ENCODE measurements at regions not wholly inside any gene's neighbourhood (a gene's known extent, or its start where the extent isn't known, plus 50 kb on each side); places are given as distances from the start of the nearest gene placed in this dataset.
A peak's percentile ranks its signal among the peaks of the same experiment; 100 is the strongest.

DNA sequence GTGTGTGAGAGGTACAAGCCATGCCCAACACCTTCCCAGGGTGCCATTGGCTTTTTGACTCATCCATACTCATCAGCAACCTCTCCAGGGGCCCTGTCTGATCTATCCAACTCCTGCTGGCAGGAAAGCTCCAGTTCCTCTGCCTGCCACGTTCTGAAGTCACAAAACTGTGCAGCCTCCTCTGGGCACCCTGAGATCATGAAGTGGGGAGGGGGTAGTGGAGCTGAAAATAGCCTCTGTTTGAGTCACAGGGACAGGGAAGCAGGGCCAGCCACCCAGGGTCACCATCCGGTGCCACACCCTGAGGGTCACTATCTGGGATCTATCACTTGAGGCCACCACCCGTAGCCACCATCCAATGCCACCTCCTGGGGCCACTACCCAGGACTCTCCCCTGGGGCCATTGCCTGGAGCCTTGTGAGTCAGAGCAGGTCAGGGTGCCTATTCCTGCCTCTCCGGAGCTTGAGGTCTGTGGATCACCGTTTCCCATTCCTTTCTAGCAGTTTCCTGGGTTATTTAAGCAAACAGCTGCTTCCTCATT lies 172.1 kb downstream of the NUFIP1 start:
- Histone ChIP-seq H3K9me3 (ENCODE audit: control insufficient read depth in 1 of 2, insufficient read depth in 1 of 2, low read depth in 1 of 2, low read length in 2 of 2) (no peaks in the 10 kb centered on the region), H3K9me2 (ENCODE audit: insufficient read depth) (no peaks in the 10 kb centered on the region), H3K27ac (ENCODE audit: low read depth, low read length) (peak overlapping the region; percentile 44), H3K4me1 (ENCODE audit: control insufficient read depth in 1 of 2, insufficient read depth in 2 of 2, low read length in 2 of 2) (peaks cover 37 to 52% of the 10 kb centered on the region in 2 experiments), H3K27me3 (ENCODE audit: insufficient read depth, low read length) (no peaks in the 10 kb centered on the region), H2AFZ (ENCODE audit: low read depth, low read length, poor library complexity, severe bottlenecking) (peak overlapping the region; percentile 82), H3K36me3 (ENCODE audit: control insufficient read depth in 1 of 2, insufficient read depth in 2 of 2, low read length in 2 of 2) (no peaks in the 10 kb centered on the region), H3K79me2 (ENCODE audit: insufficient read depth, low read length) (no peaks in the 10 kb centered on the region), H3K4me2 (ENCODE audit: low read length) (peak overlapping the region; percentile 55), H4K20me1 (ENCODE audit: insufficient read depth) (no peaks in the 10 kb centered on the region), H3K9ac (ENCODE audit: low read length) (0 out of 2 replicates have a peak overlapping the region, but pooled peaks have one; percentile 7), H3K4me3 (replicated peaks in 1 of 2; ENCODE audit: low read depth in 1 of 2, low read length in 2 of 2) (peak overlapping the region in 1 of 2 experiments; percentile 2; a peak in 1 of 4 replicates)
- ChIA-PET CTCF (interaction anchor here (1.9 to 4.2 kb wide), 2 partner anchors 11 to 334 kb away, joined by 7 to 39 read pairs; no protein-coding TSS in a partner anchor), RAD21 (ENCODE audit: low non-redundant PET in 1 of 2, low total read pairs in 2 of 2, uncharacterized antibody in 2 of 2, unreplicated experiment in 2 of 2) (interaction anchor here in 1 of 2 experiments (0.6 to 2.9 kb wide), 2 partner anchors 119 to 333 kb away, joined by 6 to 9 read pairs; no protein-coding TSS in a partner anchor), POLR2A (interaction anchor here (0.6 to 5.4 kb wide), 9 partner anchors 25 to 382 kb away, joined by 3 to 43 read pairs (median 4); no protein-coding TSS in a partner anchor)
- intact Hi-C loops (cut with micrococcal nuclease), result loop anchor here (5.0 kb wide), 1 partner anchor 240 kb away; the partner anchor contains the start of gene TSC22D1
- TF ChIP-seq RAD21 (IDR thresholded peaks at IDR 0.05; ENCODE audit: low read depth) (peak; percentile 22; the same call in 1 of the 2 replicates), TCF7L2 (IDR thresholded peaks at IDR 0.05; ENCODE audit: borderline replicate concordance, extremely low read depth, insufficient read depth, insufficient read length) (peak; percentile 31), YY1 (IDR thresholded peaks at IDR 0.05; ENCODE audit: extremely low read depth, insufficient replicate concordance, low read depth, low read length) (no peak), SP1 (IDR thresholded peaks at IDR 0.05; ENCODE audit: low read depth) (no peak; the same call in none of the 2 replicates), JUND (IDR thresholded peaks at IDR 0.05) (peak; percentile 50; the same call in 1 of the 2 replicates), POLR2AphosphoS5 (IDR thresholded peaks at IDR 0.05; ENCODE audit: low read depth, low read length) (peak; percentile 37), FOSL1 (IDR thresholded peaks at IDR 0.05; ENCODE audit: low read depth) (peak; percentile 60), SIN3A (IDR thresholded peaks at IDR 0.05; ENCODE audit: low read depth) (no peak), POLR2A (IDR thresholded peaks at IDR 0.05; ENCODE audit: borderline replicate concordance, extremely low read depth, insufficient read depth, insufficient read length) (no peak), CBX3 (IDR thresholded peaks at IDR 0.05; ENCODE audit: low read depth) (peak; percentile 48; the same call in 1 of the 2 replicates)
- TF ChIP-seq, protein P1, sequence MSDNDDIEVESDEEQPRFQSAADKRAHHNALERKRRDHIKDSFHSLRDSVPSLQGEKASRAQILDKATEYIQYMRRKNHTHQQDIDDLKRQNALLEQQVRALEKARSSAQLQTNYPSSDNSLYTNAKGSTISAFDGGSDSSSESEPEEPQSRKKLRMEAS (IDR thresholded peaks at IDR 0.05), result peak; percentile 48
- DNase-seq (ENCODE audit: low read depth, low spot score) (peak; percentile 63), ATAC-seq (peak; percentile 71)
- BruUV-seq (replicated peaks), result no TSS peak

Data from HCT116 (cell line).